OCI-LY1 (cell line): ENCODE measurements at regions not wholly inside any gene's neighbourhood (a gene's known extent, or its start where the extent isn't known, plus 50 kb on each side); places are given as distances from the start of the nearest gene placed in this dataset.

Source experiments
- H2AFZ ChIP-seq: fragments of 200-600 bp; sonication (generic), shearing (Covaris generic); 2 replicates; pipeline ENCODE4 v1.6.0; 2014; ENCODE audit warnings: antibody characterized with exemption, mild to moderate bottlenecking, low read length
- H3F3A ChIP-seq: fragments of 200-600 bp; sonication (generic), shearing (Covaris generic); 2 replicates; pipeline ENCODE4 v1.6.0; 2014; ENCODE audit warnings: mild to moderate bottlenecking, antibody characterized with exemption, low read length, moderate library complexity; ENCODE audit not compliant: insufficient read depth
- H3K27ac ChIP-seq: fragments of 200-600 bp; sonication (generic); 2 replicates; pipeline ENCODE4 v1.5.1; 2014; ENCODE audit warnings: low read length, mixed run types, mild to moderate bottlenecking, low read depth; ENCODE audit not compliant: poor library complexity, severe bottlenecking
- H3K27me3 ChIP-seq: fragments of 200-600 bp; sonication (generic); 2 replicates; pipeline ENCODE4 v1.6.0; 2014; ENCODE audit warnings: antibody characterized with exemption, mild to moderate bottlenecking, low read length, moderate library complexity; ENCODE audit not compliant: insufficient read depth
- H3K36me3 ChIP-seq: fragments of 200-600 bp; sonication (generic); 2 replicates; pipeline ENCODE4 v1.6.1; 2014; ENCODE audit warnings: mild to moderate bottlenecking, antibody characterized with exemption, low read length, moderate library complexity, mixed read lengths; ENCODE audit not compliant: insufficient read depth
- H3K4me1 ChIP-seq: fragments of 200-600 bp; sonication (generic); 2 replicates; pipeline ENCODE4 v1.5.1; 2014; ENCODE audit warnings: mild to moderate bottlenecking, low read length, moderate library complexity; ENCODE audit not compliant: insufficient read depth, severe bottlenecking
- H3K4me2 ChIP-seq: fragments of 200-600 bp; sonication (generic), shearing (Covaris generic); 2 replicates; pipeline ENCODE4 v1.6.1; 2014; ENCODE audit warnings: low read length
- H3K4me3 ChIP-seq: fragments of 200-600 bp; sonication (generic); 2 replicates; pipeline ENCODE4 v1.5.1; 2014; ENCODE audit warnings: low read length, low read depth, mild to moderate bottlenecking, mixed read lengths; ENCODE audit not compliant: poor library complexity, severe bottlenecking
- H3K79me2 ChIP-seq: fragments of 200-600 bp; shearing (Covaris generic); 2 replicates; pipeline ENCODE4 v1.6.1; 2016; ENCODE audit warnings: mixed run types, low read length, mixed read lengths; ENCODE audit not compliant: insufficient read depth
- H3K9ac ChIP-seq: fragments of 200-600 bp; sonication (generic), shearing (Covaris generic); 2 replicates; pipeline ENCODE4 v1.6.1; 2014; ENCODE audit warnings: mild to moderate bottlenecking, low read length, mixed read lengths
- H3K9me2 ChIP-seq: fragments of 200-600 bp; sonication (generic), shearing (Covaris generic); 2 replicates; pipeline ENCODE4 v1.6.1; 2014; ENCODE audit warnings: low read depth, mild to moderate bottlenecking, low read length, mixed read lengths
- H3K9me3 ChIP-seq: fragments of 200-600 bp; shearing (Covaris generic); 2 replicates; pipeline ENCODE4 v1.6.1; 2014; ENCODE audit warnings: low read length, mixed read lengths
- H4K20me1 ChIP-seq: fragments of 200-600 bp; sonication (generic), shearing (Covaris generic); 2 replicates; pipeline ENCODE4 v1.6.0; 2016; ENCODE audit warnings: mild to moderate bottlenecking, low read length; ENCODE audit not compliant: insufficient read depth
- EZH2 ChIP-seq: fragments of 200-600 bp; sonication (generic), shearing (Covaris generic); IDR thresholded peaks from 2 replicates; pipeline ENCODE4 v1.8.0; 2017; ENCODE audit warnings: borderline replicate concordance, mixed run types, mild to moderate bottlenecking, antibody characterized with exemption, low read length, moderate library complexity, mixed read lengths
- TF ChIP-seq, protein P1 (sequence below): fragments of 200-600 bp; sonication (generic), shearing (Covaris generic); IDR thresholded peaks from 2 replicates; pipeline ENCODE4 v1.5.1; 2017; ENCODE audit warnings: mild to moderate bottlenecking, antibody characterized with exemption, low read length, moderate library complexity, mixed read lengths

- Histone ChIP-seq H3K9me3 (no peaks in the 10 kb centered on the region), H2AFZ (no peak overlapping the region), H3K9me2 (no peaks in the 10 kb centered on the region), H3K27me3 (no peaks in the 10 kb centered on the region), H3K4me3 (no peak overlapping the region), H3F3A (no peaks in the 10 kb centered on the region), H3K4me2 (no peak overlapping the region), H3K4me1 (no peaks in the 10 kb centered on the region), H3K79me2 (no peaks in the 10 kb centered on the region), H3K9ac (no peak overlapping the region), H4K20me1 (no peaks in the 10 kb centered on the region), H3K36me3 (no peaks in the 10 kb centered on the region), H3K27ac (no peak overlapping the region)
- TF ChIP-seq, protein P1, sequence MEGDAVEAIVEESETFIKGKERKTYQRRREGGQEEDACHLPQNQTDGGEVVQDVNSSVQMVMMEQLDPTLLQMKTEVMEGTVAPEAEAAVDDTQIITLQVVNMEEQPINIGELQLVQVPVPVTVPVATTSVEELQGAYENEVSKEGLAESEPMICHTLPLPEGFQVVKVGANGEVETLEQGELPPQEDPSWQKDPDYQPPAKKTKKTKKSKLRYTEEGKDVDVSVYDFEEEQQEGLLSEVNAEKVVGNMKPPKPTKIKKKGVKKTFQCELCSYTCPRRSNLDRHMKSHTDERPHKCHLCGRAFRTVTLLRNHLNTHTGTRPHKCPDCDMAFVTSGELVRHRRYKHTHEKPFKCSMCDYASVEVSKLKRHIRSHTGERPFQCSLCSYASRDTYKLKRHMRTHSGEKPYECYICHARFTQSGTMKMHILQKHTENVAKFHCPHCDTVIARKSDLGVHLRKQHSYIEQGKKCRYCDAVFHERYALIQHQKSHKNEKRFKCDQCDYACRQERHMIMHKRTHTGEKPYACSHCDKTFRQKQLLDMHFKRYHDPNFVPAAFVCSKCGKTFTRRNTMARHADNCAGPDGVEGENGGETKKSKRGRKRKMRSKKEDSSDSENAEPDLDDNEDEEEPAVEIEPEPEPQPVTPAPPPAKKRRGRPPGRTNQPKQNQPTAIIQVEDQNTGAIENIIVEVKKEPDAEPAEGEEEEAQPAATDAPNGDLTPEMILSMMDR: no peak
- no peak for TF ChIP-seq EZH2
These were observed 68.3 kb upstream of the ARHGAP29 start for GRCh38 chr1:94305704-94306103.

- Histone ChIP-seq H3K9me3 (no peaks in the 10 kb centered on the region), H3K79me2 (no peaks in the 10 kb centered on the region), H3K9me2 (no peaks in the 10 kb centered on the region)
These were observed 67.2 kb upstream of the ARHGAP29 start for GRCh38 chr1:94304553-94304952.

GRCh38 chr1:94303005-94303404 is 65.6 kb upstream of the ARHGAP29 start:
- Histone ChIP-seq H3F3A (no peaks in the 10 kb centered on the region), H3K4me2 (no peak overlapping the region)
- TF ChIP-seq, protein P1: no peak
- TF ChIP-seq EZH2: no peak

More at GRCh38 chr1:94304553-94304952, 67.2 kb upstream of the ARHGAP29 start:
- Histone ChIP-seq H3F3A (no peaks in the 10 kb centered on the region), H3K4me3 (no peak overlapping the region), H3K4me2 (no peak overlapping the region), H3K27ac (no peak overlapping the region), H3K4me1 (no peaks in the 10 kb centered on the region), H3K9ac (no peak overlapping the region), H2AFZ (no peak overlapping the region), H3K27me3 (no peaks in the 10 kb centered on the region), H4K20me1 (no peaks in the 10 kb centered on the region), H3K36me3 (no peaks in the 10 kb centered on the region)
- no peak for TF ChIP-seq EZH2
- TF ChIP-seq, protein P1: no peak

More at GRCh38 chr1:94303005-94303404, 65.6 kb upstream of the ARHGAP29 start:
- Histone ChIP-seq H2AFZ (no peak overlapping the region), H3K9me3 (no peaks in the 10 kb centered on the region), H3K9me2 (no peaks in the 10 kb centered on the region), H4K20me1 (no peaks in the 10 kb centered on the region), H3K9ac (no peak overlapping the region), H3K36me3 (no peaks in the 10 kb centered on the region), H3K27me3 (no peaks in the 10 kb centered on the region), H3K79me2 (no peaks in the 10 kb centered on the region), H3K27ac (no peak overlapping the region), H3K4me3 (no peak overlapping the region), H3K4me1 (no peaks in the 10 kb centered on the region)
